Keratinocyte (primary cell): ENCODE measurements at regions not wholly inside any gene's neighbourhood (a gene's known extent, or its start where the extent isn't known, plus 50 kb on each side); places are given as distances from the start of the nearest gene placed in this dataset.

Experiments used
- DNase-seq: peaks from one replicate; pipeline ENCODE4 v3.0.0-alpha.2; 2011; ENCODE audit warnings: low read depth, missing footprints, low spot score
- FAIRE-seq: peaks from 2 replicates; lab custom pipeline; 2011; peaks lifted over from hg19 to GRCh38; lab: Jason Lieb, UNC
- H2AFZ ChIP-seq: 2 replicates; pipeline ENCODE4 v1.6.0; 2012; ENCODE audit warnings: low read length, control low read depth, inconsistent platforms; ENCODE audit not compliant: control insufficient read depth
- H3K27ac ChIP-seq: 2 replicates; pipeline ENCODE4 v1.5.1; 2011; ENCODE audit warnings: low read length; ENCODE audit not compliant: control insufficient read depth, insufficient read depth
- H3K27me3 ChIP-seq: 3 replicates; pipeline ENCODE4 v1.6.0; 2011; ENCODE audit warnings: low read length; ENCODE audit not compliant: control insufficient read depth, insufficient read depth; ENCODE audit errors: extremely low read depth
- H3K36me3 ChIP-seq, 2 experiments: 2 replicates in 1 of 2; 3 replicates in 1 of 2; pipeline ENCODE4 v1.5.1; 2011; ENCODE audit warnings: low read length in 2 of 2, mild to moderate bottlenecking in 1 of 2; ENCODE audit not compliant: control insufficient read depth in 2 of 2, insufficient read depth in 2 of 2; ENCODE audit errors: extremely low read depth in 1 of 2
- H3K4me1 ChIP-seq: 3 replicates; pipeline ENCODE4 v1.5.1; 2011; ENCODE audit warnings: low read length; ENCODE audit not compliant: control insufficient read depth, insufficient read depth; ENCODE audit errors: extremely low read depth
- H3K4me2 ChIP-seq: 3 replicates; pipeline ENCODE4 v1.6.0; 2011; ENCODE audit warnings: low read depth, low read length; ENCODE audit not compliant: control insufficient read depth, insufficient read depth; ENCODE audit errors: extremely low read depth
- H3K4me3 ChIP-seq, 3 experiments: fragments of 200-600 bp in 1 of 3; sonication (generic) in 1 of 3; 2 replicates in 2 of 3; 3 replicates in 1 of 3; pipeline ENCODE4 v1.5.1; 2011 to 2016; ENCODE audit warnings: low read length in 3 of 3, mild to moderate bottlenecking in 3 of 3, control low read depth in 2 of 3, inconsistent platforms in 1 of 3, low read depth in 1 of 3, mixed read lengths in 1 of 3, mixed run types in 1 of 3, moderate library complexity in 1 of 3; ENCODE audit not compliant: control insufficient read depth in 2 of 3, insufficient read depth in 2 of 3; ENCODE audit errors: extremely low read depth in 1 of 3
- H3K79me2 ChIP-seq: 2 replicates; pipeline ENCODE4 v1.6.0; 2012; ENCODE audit warnings: low read length; ENCODE audit not compliant: control insufficient read depth, insufficient read depth
- H3K9ac ChIP-seq: 3 replicates; pipeline ENCODE4 v1.6.0; 2011; ENCODE audit warnings: low read length; ENCODE audit not compliant: control insufficient read depth, insufficient read depth; ENCODE audit errors: extremely low read depth
- H3K9me1 ChIP-seq: 3 replicates; pipeline ENCODE4 v1.6.0; 2011; ENCODE audit warnings: low read length; ENCODE audit not compliant: control insufficient read depth, insufficient read depth; ENCODE audit errors: extremely low read depth
- H3K9me3 ChIP-seq: 2 replicates; pipeline ENCODE4 v1.5.1; 2012; ENCODE audit warnings: low read depth, low read length; ENCODE audit not compliant: control insufficient read depth
- H4K20me1 ChIP-seq: 3 replicates; pipeline ENCODE4 v1.6.0; 2011; ENCODE audit warnings: low read length; ENCODE audit not compliant: control insufficient read depth, insufficient read depth; ENCODE audit errors: extremely low read depth
- CTCF ChIP-seq, 3 experiments: IDR thresholded peaks in 1 of 3; conservative IDR thresholded peaks in 1 of 3; optimal IDR thresholded peaks in 1 of 3; 2 replicates in 2 of 3; 3 replicates in 1 of 3; pipeline versions ENCODE3 to v1.5.1; 2011; ENCODE audit warnings: low read length in 3 of 3, mild to moderate bottlenecking in 3 of 3, moderate library complexity in 2 of 3, control low read depth in 1 of 3, inconsistent platforms in 1 of 3; ENCODE audit not compliant: insufficient read depth in 2 of 3; ENCODE audit errors: extremely low read depth in 1 of 3
- EZH2 ChIP-seq: IDR thresholded peaks from one replicate; pipeline ENCODE4 v1.6.1; 2012; ENCODE audit warnings: inconsistent platforms, mild to moderate bottlenecking, low read length, moderate library complexity
- dilution Hi-C: fragments of 300-500 bp; cut with MboI; formaldehyde crosslinking; loops from one replicate; pipeline ENCODE4 v1.7.0; 2020; ENCODE audit warnings: low sequenced_read_pairs; ENCODE audit not compliant: extremely low pct_ligation_motif_present

DNA sequence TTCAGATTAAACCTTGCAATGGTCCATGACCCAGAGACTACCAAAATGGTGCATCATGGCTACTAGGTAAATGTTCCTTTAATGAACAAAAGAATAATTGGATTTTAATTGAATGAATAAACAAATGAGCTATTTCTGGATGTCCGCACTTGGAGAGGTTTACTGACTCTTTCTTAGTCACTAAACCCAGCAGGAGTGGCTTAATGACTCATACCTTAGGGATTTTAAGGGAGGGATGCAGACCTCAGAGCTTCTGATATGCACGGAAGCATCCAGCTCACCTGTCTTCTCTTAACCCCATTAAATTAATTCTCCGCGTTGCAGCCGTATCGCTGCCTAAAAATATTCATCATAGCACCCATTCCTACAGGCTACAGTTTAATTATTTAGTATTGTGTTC, 970.0 kb upstream of the SLC35B3 start:
- Histone ChIP-seq H3K9me3 (no peaks in the 10 kb centered on the region), H3K27me3 (no peaks in the 10 kb centered on the region), H2AFZ (no peak overlapping the region), H3K79me2 (no peaks in the 10 kb centered on the region), H4K20me1 (no peaks in the 10 kb centered on the region), H3K9me1 (no peaks in the 10 kb centered on the region), H3K4me3 (no peak overlapping the region), H3K27ac (peak overlapping the region; percentile 55), H3K4me1 (peaks cover 13% of the 10 kb centered on the region), H3K9ac (no peak overlapping the region), H3K4me2 (peak overlapping the region; percentile 46), H3K36me3 (no peaks in the 10 kb centered on the region)
- dilution Hi-C loops: no loop called here
- DNase-seq (peak; percentile 44), FAIRE-seq (peak; percentile 87)
- TF ChIP-seq CTCF (optimal IDR thresholded peaks at IDR 0.05 in 1 of 3, IDR thresholded peaks at IDR 0.05 in 1 of 3, conservative IDR thresholded peaks at IDR 0.05 in 1 of 3; ENCODE audit: extremely low read depth in 1 of 3, insufficient read depth in 2 of 3, low read length in 3 of 3) (no peak), EZH2 (no peak)

- peak overlapping the region; percentile 46 for H3K4me2 ChIP-seq
- H3K4me3 ChIP-seq: no peak overlapping the region
- FAIRE-seq (no peak), DNase-seq (no peak)
- H3K27ac ChIP-seq: peak overlapping the region; percentile 55
- no peaks in the 10 kb centered on the region for H3K27me3 ChIP-seq
- no peaks in the 10 kb centered on the region for H3K79me2 ChIP-seq
- no peaks in the 10 kb centered on the region for H3K9me1 ChIP-seq
- H3K9ac ChIP-seq: no peak overlapping the region
- no peaks in the 10 kb centered on the region for H3K9me3 ChIP-seq
- H3K4me1 ChIP-seq: peaks cover 13% of the 10 kb centered on the region
- dilution Hi-C loops: no loop called here
- H4K20me1 ChIP-seq: no peaks in the 10 kb centered on the region
- TF ChIP-seq CTCF (optimal IDR thresholded peaks at IDR 0.05 in 1 of 3, IDR thresholded peaks at IDR 0.05 in 1 of 3, conservative IDR thresholded peaks at IDR 0.05 in 1 of 3; ENCODE audit: extremely low read depth in 1 of 3, insufficient read depth in 2 of 3, low read length in 3 of 3) (no peak), EZH2 (no peak)
- H3K36me3 ChIP-seq: no peaks in the 10 kb centered on the region
- peak overlapping the region; percentile 45 for H2AFZ ChIP-seq
Observed at GRCh38 chr6:9404351-9405146, 969.2 kb upstream of the SLC35B3 start.
